K562 (cell line): ENCODE measurements at regions not wholly inside any gene's neighbourhood (a gene's known extent, or its start where the extent isn't known, plus 50 kb on each side); places are given as distances from the start of the nearest gene placed in this dataset.

ENCODE experiments used
- ATAC-seq: fragments of 200-7000 bp; cut with Tn5 transposase; 3 replicates; pipeline ENCODE4 v1.9.1; 2020; ENCODE audit warnings: moderate library complexity
- BruUV-seq: library from RNA; stranded (reverse); fragments of 400-500 nt; replicated peaks from 2 replicates; lab custom pipeline; 2021; lab: Mats Ljungman, UMichigan
- CTCF ChIA-PET: fragments of 300-600 bp; formaldehyde crosslinking; extraction: SDS; loops from one replicate; lab custom pipeline; 2021; ENCODE audit warnings: low intra/inter-chr PET ratio; lab: Yijun Ruan, JAX
- POLR2A ChIA-PET: fragments of 300-600, 350-650 bp; sonication (Branson Sonifier 250); formaldehyde crosslinking; extraction: SDS; loops from one replicate; lab custom pipeline; 2021; ENCODE audit warnings: antibody characterized with exemption, inconsistent platforms; lab: Yijun Ruan, JAX
- DNase-seq, 4 experiments: peaks; one replicate each; pipeline versions ENCODE4 v3.0.0 to v3.0.0-alpha.2; 2011 to 2018; ENCODE audit warnings: low spot score in 3 of 4, mixed read lengths in 3 of 4; ENCODE audit errors: extremely low read depth in 1 of 4
- FAIRE-seq: peaks from 2 replicates; lab custom pipeline; 2011; peaks lifted over from hg19 to GRCh38; lab: Jason Lieb, UNC
- H2AFZ ChIP-seq: 2 replicates; pipeline ENCODE4 v1.6.0; 2011; ENCODE audit warnings: low read depth, low read length, control low read depth, inconsistent platforms
- H3K27ac ChIP-seq: fragments of 200-600 bp; 3 replicates; pipeline ENCODE4 v1.8.0; 2011; ENCODE audit warnings: low read depth, mild to moderate bottlenecking, control low read depth, inconsistent platforms, low read length, moderate library complexity, mixed read lengths; ENCODE audit errors: extremely low read depth
- H3K27me3 ChIP-seq, 2 experiments: fragments of 300-600 bp in 1 of 2; 2 replicates in 1 of 2; 3 replicates in 1 of 2; pipeline versions ENCODE4 v1.6.0 to v1.8.0; 2011; ENCODE audit warnings: inconsistent platforms in 2 of 2, low read length in 2 of 2, mild to moderate bottlenecking in 1 of 2, mixed read lengths in 1 of 2, moderate library complexity in 1 of 2; ENCODE audit not compliant: control insufficient read depth in 2 of 2, insufficient read depth in 2 of 2
- H3K36me3 ChIP-seq: fragments of 300-600 bp; 3 replicates; pipeline ENCODE4 v1.8.0; 2011; ENCODE audit warnings: mild to moderate bottlenecking, low read length, inconsistent platforms; ENCODE audit not compliant: control insufficient read depth, insufficient read depth
- H3K4me1 ChIP-seq, 2 experiments: fragments of 200-600 bp in 1 of 2; replicated peaks in 1 of 2; 2 replicates in 1 of 2; 3 replicates in 1 of 2; pipeline versions ENCODE4 v1.5.1 to v1.8.0; 2011; ENCODE audit warnings: inconsistent platforms in 2 of 2, low read length in 2 of 2, mild to moderate bottlenecking in 1 of 2, mixed read lengths in 1 of 2, moderate library complexity in 1 of 2; ENCODE audit not compliant: control insufficient read depth in 2 of 2, insufficient read depth in 2 of 2
- H3K4me2 ChIP-seq: 2 replicates; pipeline ENCODE4 v1.6.1; 2011; ENCODE audit warnings: low read length, control low read depth, inconsistent platforms, mixed read lengths; ENCODE audit not compliant: insufficient read depth
- H3K4me3 ChIP-seq: fragments of 200-600 bp; sonication (generic), shearing (Covaris generic); 2 replicates; pipeline ENCODE4 v1.5.1; 2016; ENCODE audit warnings: control low read depth, inconsistent platforms
- H3K79me2 ChIP-seq: fragments of 200-600 bp; 3 replicates; pipeline ENCODE4 v1.8.0; 2011; ENCODE audit warnings: low read length, inconsistent platforms; ENCODE audit not compliant: control insufficient read depth, insufficient read depth
- H3K9ac ChIP-seq, 2 experiments: 2 replicates each; pipeline versions ENCODE4 v1.6.0 to v1.6.1; 2011; ENCODE audit warnings: low read depth in 2 of 2, low read length in 2 of 2, control low read depth in 1 of 2, inconsistent platforms in 1 of 2, mild to moderate bottlenecking in 1 of 2, mixed read lengths in 1 of 2; ENCODE audit not compliant: insufficient read depth in 1 of 2
- H3K9me1 ChIP-seq: one replicate; pipeline ENCODE4 v1.6.0; 2011; ENCODE audit warnings: inconsistent platforms, mild to moderate bottlenecking, low read length, moderate library complexity; ENCODE audit not compliant: control insufficient read depth, insufficient read depth
- H3K9me3 ChIP-seq: replicated peaks from 2 replicates; pipeline ENCODE4 v1.5.1; 2011; ENCODE audit warnings: low read depth, low read length, inconsistent platforms; ENCODE audit not compliant: control insufficient read depth, insufficient read depth
- H4K20me1 ChIP-seq: replicated peaks from 2 replicates; pipeline ENCODE4 v1.6.1; 2011; ENCODE audit warnings: low read length, inconsistent platforms, mixed read lengths; ENCODE audit not compliant: control insufficient read depth, insufficient read depth
- KHSRP ChIP-seq: fragments of 450-650 bp; IDR thresholded peaks from 2 replicates; pipeline ENCODE4 v1.6.1; 2017
- MTA1 ChIP-seq: fragments of 450-650 bp; IDR thresholded peaks from 2 replicates; pipeline ENCODE4 v1.6.1; 2017; ENCODE audit warnings: borderline replicate concordance
- NFIC ChIP-seq: fragments of 450-650 bp; IDR thresholded peaks from 2 replicates; pipeline ENCODE4 v1.6.1; 2017; ENCODE audit warnings: mild to moderate bottlenecking, inconsistent platforms
- PCBP1 ChIP-seq: fragments of 200-400 bp; formaldehyde crosslinking; IDR thresholded peaks from 2 replicates; pipeline ENCODE4 v1.6.1; 2018; ENCODE audit warnings: mild to moderate bottlenecking, low read depth, low read length; ENCODE audit not compliant: poor library complexity, severe bottlenecking
- SAFB2 ChIP-seq: fragments of 200-400 bp; formaldehyde crosslinking; IDR thresholded peaks from 2 replicates; pipeline ENCODE4 v1.6.1; 2018; ENCODE audit warnings: borderline replicate concordance, low read length, low read depth, moderate library complexity; ENCODE audit not compliant: severe bottlenecking
- ZFP30 ChIP-seq: fragments of 250-450 bp; sonication (Bioruptor Pico); IDR thresholded peaks from 2 replicates; pipeline ENCODE4 v1.8.0; 2022; ENCODE audit warnings: moderate library complexity, mild to moderate bottlenecking, inconsistent platforms, borderline replicate concordance
- ZNF699 ChIP-seq: fragments of 250-450 bp; sonication (Bioruptor Pico); IDR thresholded peaks from 2 replicates; pipeline ENCODE4 v1.8.0; 2021; ENCODE audit warnings: mild to moderate bottlenecking, moderate library complexity; ENCODE audit not compliant: insufficient replicate concordance
- WGBS: fragments of 100-300 bp; shearing (Covaris generic); methylation state at CpG from one replicate; pipeline ENCODE4 v1.1.6; 2016; ENCODE audit warnings: low coverage, mixed read lengths; ENCODE audit not compliant: insufficient coverage; ENCODE audit errors: missing lambda C conversion rate; 5-methylcytosine and 5-hydroxymethylcytosine counted together
- in situ Hi-C: fragments of 300-500 bp; cut with MboI; formaldehyde crosslinking; loops from 4 replicates; pipeline ENCODE4 v1.15.0; 2018; ENCODE audit warnings: inconsistent platforms, mixed read lengths
- intact Hi-C: fragments of 100-400 bp; cut with micrococcal nuclease; formaldehyde crosslinking; loops from 2 replicates; pipeline ENCODE4 v1.14.2; 2022
- TF ChIP-seq, protein P1 (sequence below): fragments of 250-450 bp; sonication (Bioruptor Pico); IDR thresholded peaks from 2 replicates; pipeline ENCODE4 v1.8.0; 2021; ENCODE audit warnings: moderate library complexity, mild to moderate bottlenecking, inconsistent platforms

DNA sequence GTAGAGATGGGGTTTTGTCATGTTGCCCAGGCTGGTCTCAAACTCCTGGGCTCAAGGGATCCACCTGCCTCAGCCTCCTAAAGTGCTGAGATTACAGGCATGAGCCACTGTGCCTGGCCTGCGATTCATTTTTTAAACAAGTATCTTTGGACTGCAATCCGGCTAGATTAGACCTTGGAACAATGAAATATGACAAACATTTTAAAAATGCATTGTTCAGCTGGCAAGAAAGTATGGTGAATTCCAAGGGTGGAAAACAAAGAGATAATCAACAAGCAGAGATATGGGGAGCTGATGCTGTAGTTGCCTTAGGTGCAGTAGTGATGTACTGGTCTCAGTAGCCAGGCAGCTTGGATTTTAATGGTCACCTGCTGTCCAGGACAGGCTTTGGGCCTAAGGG lies 95.8 kb upstream of the GOLGA8J start:
- TF ChIP-seq MTA1 (no peak), ZFP30 (no peak), ZNF699 (CRISPR knock-in tag) (no peak), NFIC (no peak), PCBP1 (no peak), KHSRP (no peak), SAFB2 (no peak)
- TF ChIP-seq, protein P1, sequence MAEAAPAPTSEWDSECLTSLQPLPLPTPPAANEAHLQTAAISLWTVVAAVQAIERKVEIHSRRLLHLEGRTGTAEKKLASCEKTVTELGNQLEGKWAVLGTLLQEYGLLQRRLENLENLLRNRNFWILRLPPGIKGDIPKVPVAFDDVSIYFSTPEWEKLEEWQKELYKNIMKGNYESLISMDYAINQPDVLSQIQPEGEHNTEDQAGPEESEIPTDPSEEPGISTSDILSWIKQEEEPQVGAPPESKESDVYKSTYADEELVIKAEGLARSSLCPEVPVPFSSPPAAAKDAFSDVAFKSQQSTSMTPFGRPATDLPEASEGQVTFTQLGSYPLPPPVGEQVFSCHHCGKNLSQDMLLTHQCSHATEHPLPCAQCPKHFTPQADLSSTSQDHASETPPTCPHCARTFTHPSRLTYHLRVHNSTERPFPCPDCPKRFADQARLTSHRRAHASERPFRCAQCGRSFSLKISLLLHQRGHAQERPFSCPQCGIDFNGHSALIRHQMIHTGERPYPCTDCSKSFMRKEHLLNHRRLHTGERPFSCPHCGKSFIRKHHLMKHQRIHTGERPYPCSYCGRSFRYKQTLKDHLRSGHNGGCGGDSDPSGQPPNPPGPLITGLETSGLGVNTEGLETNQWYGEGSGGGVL (CRISPR knock-in tag): no peak
- Histone ChIP-seq H3K27me3 (peaks cover 0 to 4% of the 10 kb centered on the region in 2 experiments; a peak in 2 of 5 replicates), H3K79me2 (no peaks in the 10 kb centered on the region), H3K9me1 (no peaks in the 10 kb centered on the region), H3K4me1 (no peaks in the 10 kb centered on the region), H3K36me3 (no peaks in the 10 kb centered on the region), H3K4me2 (no peak overlapping the region), H3K9ac (no peak overlapping the region), H3K27ac (no peak overlapping the region), H3K9me3 (no peaks in the 10 kb centered on the region), H2AFZ (no peak overlapping the region), H4K20me1 (no peaks in the 10 kb centered on the region), H3K4me3 (no peak overlapping the region)
- DNase-seq (no peak), FAIRE-seq (no peak), ATAC-seq (no peak)
- no TSS peak for BruUV-seq
- 0% methylated on average over 2 of the region's 2 CpGs for WGBS
- in situ Hi-C loops: no loop called here
- intact Hi-C loops: no loop called here
- POLR2A ChIA-PET: interaction anchor here (0.6 to 1.2 kb wide), 2 partner anchors 22 to 553 kb away, joined by 3 read pairs; no protein-coding TSS in a partner anchor
- CTCF ChIA-PET: no interaction called here
